Epithelial cell of esophagus (primary cell): ENCODE measurements at regions not wholly inside any gene's neighbourhood (a gene's known extent, or its start where the extent isn't known, plus 50 kb on each side); places are given as distances from the start of the nearest gene placed in this dataset.

Experiments
- DNase-seq: peaks from one replicate; pipeline ENCODE4 v3.0.0; 2010; ENCODE audit warnings: low read depth
- H3K4me3 ChIP-seq: 2 replicates; pipeline ENCODE4 v1.5.1; 2011; ENCODE audit warnings: mild to moderate bottlenecking, low read length, control low read depth
- TF ChIP-seq, protein P1 (sequence below): IDR thresholded peaks from 2 replicates; pipeline ENCODE4 v1.5.1; 2011; ENCODE audit warnings: low read depth, mild to moderate bottlenecking, low read length, control low read depth, inconsistent platforms; ENCODE audit not compliant: insufficient read depth; ENCODE audit errors: missing control alignments

DNA sequence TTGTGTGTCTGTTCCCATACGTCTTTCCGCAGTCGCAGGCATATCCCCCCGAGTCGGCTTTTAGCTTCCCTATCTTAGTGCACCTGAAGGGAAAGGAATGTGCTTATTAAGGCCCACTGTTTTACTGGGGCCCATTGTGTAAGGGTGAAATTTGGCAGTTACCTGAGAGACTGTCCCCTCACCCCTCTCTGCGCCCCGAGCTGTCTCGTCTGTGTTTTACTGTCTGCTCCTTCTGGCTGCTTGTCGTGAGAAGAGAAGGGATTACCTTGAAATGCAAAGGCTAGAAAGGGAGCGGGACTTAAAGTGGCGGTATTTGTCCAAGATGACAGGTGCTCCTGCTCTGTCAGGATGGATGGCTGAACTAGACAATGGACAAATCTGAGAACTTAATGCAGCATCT is 233.0 kb upstream of the POU1F1 start:
- TF ChIP-seq, protein P1, sequence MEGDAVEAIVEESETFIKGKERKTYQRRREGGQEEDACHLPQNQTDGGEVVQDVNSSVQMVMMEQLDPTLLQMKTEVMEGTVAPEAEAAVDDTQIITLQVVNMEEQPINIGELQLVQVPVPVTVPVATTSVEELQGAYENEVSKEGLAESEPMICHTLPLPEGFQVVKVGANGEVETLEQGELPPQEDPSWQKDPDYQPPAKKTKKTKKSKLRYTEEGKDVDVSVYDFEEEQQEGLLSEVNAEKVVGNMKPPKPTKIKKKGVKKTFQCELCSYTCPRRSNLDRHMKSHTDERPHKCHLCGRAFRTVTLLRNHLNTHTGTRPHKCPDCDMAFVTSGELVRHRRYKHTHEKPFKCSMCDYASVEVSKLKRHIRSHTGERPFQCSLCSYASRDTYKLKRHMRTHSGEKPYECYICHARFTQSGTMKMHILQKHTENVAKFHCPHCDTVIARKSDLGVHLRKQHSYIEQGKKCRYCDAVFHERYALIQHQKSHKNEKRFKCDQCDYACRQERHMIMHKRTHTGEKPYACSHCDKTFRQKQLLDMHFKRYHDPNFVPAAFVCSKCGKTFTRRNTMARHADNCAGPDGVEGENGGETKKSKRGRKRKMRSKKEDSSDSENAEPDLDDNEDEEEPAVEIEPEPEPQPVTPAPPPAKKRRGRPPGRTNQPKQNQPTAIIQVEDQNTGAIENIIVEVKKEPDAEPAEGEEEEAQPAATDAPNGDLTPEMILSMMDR = no peak
- H3K4me3 ChIP-seq = no peak overlapping the region
- no peak for DNase-seq

DNA sequence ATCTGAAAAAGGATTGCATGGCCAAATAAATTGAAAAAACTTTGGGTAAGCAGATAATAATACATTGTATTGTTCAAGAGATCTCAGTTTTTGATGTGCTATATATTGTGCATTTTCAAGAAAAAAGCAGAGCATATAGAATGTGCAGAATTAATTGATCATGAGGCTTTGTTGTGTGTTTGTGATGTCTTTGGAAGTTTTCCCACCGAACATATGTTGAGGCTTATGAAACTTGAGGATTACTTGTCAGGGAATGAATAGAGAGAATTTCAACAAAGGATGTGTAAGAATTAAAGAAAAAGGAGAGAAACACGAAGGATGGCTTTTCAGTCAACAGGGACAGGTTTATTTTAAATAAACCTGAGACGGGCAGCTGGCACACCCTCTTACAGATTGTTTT is 232.5 kb upstream of the POU1F1 start:
- TF ChIP-seq, protein P1 = no peak
- H3K4me3 ChIP-seq = no peak overlapping the region
- no peak for DNase-seq

DNA sequence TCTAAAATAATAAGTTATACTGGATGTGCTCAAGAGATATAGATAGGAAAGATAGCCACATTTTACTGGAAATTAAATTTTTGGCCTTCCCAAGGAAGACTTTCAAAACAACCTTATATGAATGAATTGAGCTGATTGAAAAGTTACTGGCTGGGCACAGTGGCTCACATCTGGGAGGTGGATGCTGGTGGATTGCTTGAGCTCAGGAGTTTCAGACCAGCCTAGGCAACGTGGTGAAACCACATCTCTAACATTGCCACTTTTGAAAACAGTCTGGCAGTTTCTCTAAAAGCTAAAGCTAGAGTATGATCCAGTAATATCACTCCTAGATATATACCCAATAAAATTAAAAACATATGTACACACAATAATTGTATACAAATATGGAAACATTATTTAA is 231.4 kb upstream of the POU1F1 start:
- TF ChIP-seq, protein P1 = no peak
- no peak for DNase-seq
- no peak overlapping the region for H3K4me3 ChIP-seq

DNA sequence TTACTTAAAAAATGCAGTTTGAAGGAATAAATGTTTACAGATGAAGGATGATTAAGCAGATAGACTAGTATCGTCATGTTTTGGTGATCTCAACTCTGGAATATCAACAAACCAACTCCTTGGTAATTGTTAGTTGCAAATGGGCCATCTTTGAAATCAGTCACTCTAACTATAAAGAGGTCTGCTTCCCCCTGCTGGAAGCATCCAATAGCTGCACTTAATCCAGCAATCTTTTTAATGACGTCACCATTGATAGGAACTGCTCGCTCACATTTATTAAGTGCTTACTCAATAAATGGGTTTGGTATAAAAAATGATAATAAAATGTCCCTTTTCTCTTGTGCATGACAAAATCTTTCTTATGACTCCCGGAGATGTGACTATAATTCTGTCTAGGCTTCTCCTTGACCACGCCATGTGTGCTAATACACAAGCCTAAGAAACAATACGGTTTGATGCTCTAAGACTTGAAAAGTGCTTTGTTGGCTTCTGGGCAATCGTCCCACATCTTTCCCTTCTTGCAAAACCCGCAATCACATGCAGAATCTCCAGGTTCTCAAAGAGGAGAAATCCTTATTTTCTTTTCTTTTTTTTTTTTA is 227.6 kb upstream of the POU1F1 start:
- DNase-seq = peak; percentile 86
- TF ChIP-seq, protein P1 = peak; percentile 81
- H3K4me3 ChIP-seq = no peak overlapping the region

DNA sequence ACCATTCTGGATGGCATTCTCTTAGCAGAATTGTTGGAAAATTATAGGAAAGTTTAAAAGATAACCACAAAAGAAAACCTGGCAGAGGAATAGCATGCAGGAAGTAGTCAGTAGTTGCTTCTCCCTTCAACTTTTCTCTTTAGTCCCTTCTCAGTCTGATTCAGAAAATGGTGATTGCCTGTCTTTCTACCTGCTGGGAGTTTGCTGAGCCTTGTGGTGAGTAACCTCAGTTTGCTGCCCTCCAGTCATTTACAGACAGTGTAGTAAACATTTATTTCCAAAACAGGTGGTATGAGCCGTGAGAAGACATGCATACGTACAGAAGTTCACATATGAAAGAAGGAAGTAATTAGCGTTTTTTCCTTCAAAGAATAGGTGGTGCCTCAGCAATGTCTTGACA is 224.7 kb upstream of the POU1F1 start:
- peak; percentile 51 for DNase-seq
- TF ChIP-seq, protein P1 = no peak
- H3K4me3 ChIP-seq = no peak overlapping the region

DNA sequence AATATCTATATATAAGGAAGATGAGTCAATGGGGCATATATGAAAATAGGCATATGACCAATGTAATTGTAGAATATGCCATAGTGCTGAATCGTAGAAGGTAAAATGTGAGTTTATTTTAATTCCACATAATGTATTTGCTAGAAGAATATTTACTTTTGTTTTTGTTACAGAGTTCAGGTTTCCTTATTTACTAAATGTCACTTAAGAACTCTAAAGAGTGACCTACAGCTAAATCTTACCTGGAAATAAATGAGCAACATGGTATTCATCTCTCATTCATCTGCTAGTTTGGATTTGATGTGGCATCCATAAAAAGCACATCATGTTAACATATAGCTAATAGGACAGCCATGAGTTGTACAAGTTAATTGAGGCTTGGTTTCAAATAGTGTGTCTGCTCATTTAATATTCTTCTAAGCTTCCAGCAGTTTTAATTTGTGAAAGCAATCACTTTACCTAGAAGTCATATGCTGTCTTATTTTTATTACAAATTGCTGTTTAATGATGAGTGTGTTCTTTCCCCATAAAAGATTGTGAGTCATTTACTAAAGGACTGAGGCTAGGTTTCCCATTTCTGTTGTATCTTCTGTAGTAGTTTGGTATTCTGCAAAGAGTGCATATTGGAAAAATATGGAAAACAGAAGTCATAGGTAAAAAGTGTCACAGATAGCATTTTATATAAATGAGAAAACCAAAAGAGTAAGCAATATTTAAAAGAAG is 222.1 kb upstream of the POU1F1 start:
- TF ChIP-seq, protein P1 = no peak
- no peak overlapping the region for H3K4me3 ChIP-seq
- peak; percentile 4 for DNase-seq

DNA sequence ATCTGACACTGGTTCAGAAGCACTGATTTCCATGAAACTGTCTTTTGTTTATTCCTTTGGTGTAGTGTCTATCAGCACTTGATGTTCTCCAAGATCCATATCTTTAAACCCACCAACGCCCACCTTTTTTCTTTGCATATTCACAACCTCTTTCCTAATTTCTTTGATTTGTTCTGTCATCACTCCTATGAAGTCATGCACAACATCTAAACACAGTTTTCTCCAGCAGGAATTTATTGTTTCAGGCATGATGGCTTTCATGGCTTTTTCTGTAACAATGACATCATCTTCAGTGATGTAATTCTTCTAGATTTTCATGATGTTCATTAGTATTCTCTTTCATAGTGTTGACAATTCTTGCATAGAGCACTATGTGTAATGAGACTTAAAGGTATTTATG is 219.6 kb upstream of the POU1F1 start:
- DNase-seq = no peak

More for the DNA sequence above, 219.6 kb upstream of the POU1F1 start:
- TF ChIP-seq, protein P1 = no peak
- no peak overlapping the region for H3K4me3 ChIP-seq
